ENCODE measurements at regions not wholly inside any gene's neighbourhood (a gene's known extent, or its start where the extent isn't known, plus 50 kb on each side); places are given as distances from the start of the nearest gene placed in this dataset.
A peak's percentile ranks its signal among the peaks of the same experiment; 100 is the strongest.

- no peak overlapping the region for H3K27ac ChIP-seq
- no peak overlapping the region for H3K4me3 ChIP-seq (ENCODE audit: low read depth, low read length)
- H3K27me3 ChIP-seq (replicated peaks) = no peaks in the 10 kb centered on the region
- TF ChIP-seq CTCF (IDR thresholded peaks at IDR 0.05; ENCODE audit: low read depth, low read length, missing control alignments) = no peak
- H3K36me3 ChIP-seq (replicated peaks) = no peaks in the 10 kb centered on the region
- in situ Hi-C loops (cut with HindIII; ENCODE audit: low pct_ligation_motif_present, low sequenced_read_pairs) = no loop called here
- no peak for DNase-seq
Observed at GRCh38 chr16:82464187-82464586, 162.6 kb upstream of the CDH13 start.

- TF ChIP-seq CTCF (IDR thresholded peaks at IDR 0.05; ENCODE audit: low read depth, low read length, missing control alignments) = no peak
- DNase-seq = no peak
- H3K27me3 ChIP-seq (replicated peaks) = no peaks in the 10 kb centered on the region
- in situ Hi-C loops (cut with HindIII; ENCODE audit: low pct_ligation_motif_present, low sequenced_read_pairs) = no loop called here
- no peak overlapping the region for H3K27ac ChIP-seq
- H3K36me3 ChIP-seq (replicated peaks) = no peaks in the 10 kb centered on the region
- H3K4me3 ChIP-seq (ENCODE audit: low read depth, low read length) = no peak overlapping the region
Observed at GRCh38 chr16:82460766-82461165, 166.0 kb upstream of the CDH13 start.

- in situ Hi-C loops (cut with HindIII; ENCODE audit: low pct_ligation_motif_present, low sequenced_read_pairs) = no loop called here
- Histone ChIP-seq H3K27ac (no peak overlapping the region), H3K4me3 (ENCODE audit: low read depth, low read length) (no peak overlapping the region), H3K27me3 (replicated peaks) (no peaks in the 10 kb centered on the region), H3K36me3 (replicated peaks) (no peaks in the 10 kb centered on the region)
- TF ChIP-seq CTCF (IDR thresholded peaks at IDR 0.05; ENCODE audit: low read depth, low read length, missing control alignments) = no peak
- no peak for DNase-seq
Observed at GRCh38 chr16:82459580-82460256, 167.1 kb upstream of the CDH13 start.

- DNase-seq = peak; percentile 40
Observed at GRCh38 chr16:82456683-82457082, 170.1 kb upstream of the CDH13 start.

GRCh38 chr16:82454566-82454965, 172.2 kb upstream of the CDH13 start:
- H3K27me3 ChIP-seq (replicated peaks) = no peaks in the 10 kb centered on the region
- H3K36me3 ChIP-seq (replicated peaks) = no peaks in the 10 kb centered on the region
- no peak overlapping the region for H3K27ac ChIP-seq
- no peak for DNase-seq
- TF ChIP-seq CTCF (IDR thresholded peaks at IDR 0.05; ENCODE audit: low read depth, low read length, missing control alignments) = no peak
- in situ Hi-C loops (cut with HindIII; ENCODE audit: low pct_ligation_motif_present, low sequenced_read_pairs) = no loop called here
- H3K4me3 ChIP-seq (ENCODE audit: low read depth, low read length) = no peak overlapping the region

More at GRCh38 chr16:82456683-82457082, 170.1 kb upstream of the CDH13 start:
- TF ChIP-seq CTCF (IDR thresholded peaks at IDR 0.05; ENCODE audit: low read depth, low read length, missing control alignments) = peak; percentile 89
- Histone ChIP-seq H3K36me3 (replicated peaks) (no peaks in the 10 kb centered on the region), H3K27ac (no peak overlapping the region), H3K27me3 (replicated peaks) (no peaks in the 10 kb centered on the region), H3K4me3 (ENCODE audit: low read depth, low read length) (no peak overlapping the region)
- in situ Hi-C loops (cut with HindIII; ENCODE audit: low pct_ligation_motif_present, low sequenced_read_pairs) = no loop called here

GRCh38 chr16:82454152-82454551, 172.6 kb upstream of the CDH13 start:
- Histone ChIP-seq H3K4me3 (ENCODE audit: low read depth, low read length) (no peak overlapping the region), H3K36me3 (replicated peaks) (no peaks in the 10 kb centered on the region), H3K27me3 (replicated peaks) (no peaks in the 10 kb centered on the region), H3K27ac (no peak overlapping the region)
- TF ChIP-seq CTCF (IDR thresholded peaks at IDR 0.05; ENCODE audit: low read depth, low read length, missing control alignments) = no peak
- in situ Hi-C loops (cut with HindIII; ENCODE audit: low pct_ligation_motif_present, low sequenced_read_pairs) = no loop called here
- no peak for DNase-seq
